HG02678 (cell line): ENCODE measurements at regions not wholly inside any gene's neighbourhood (a gene's known extent, or its start where the extent isn't known, plus 50 kb on each side); places are given as distances from the start of the nearest gene placed in this dataset.

Source experiments
- ATAC-seq: cut with Tn5 transposase; IDR thresholded peaks from one replicate; pipeline ENCODE4 v1.9.1; 2021; ENCODE audit warnings: mild to moderate bottlenecking, moderate library complexity; ENCODE audit not compliant: unreplicated experiment

GRCh38 chr10:94276140-94276539, 86.6 kb downstream of the NOC3L start:
- no peak for ATAC-seq

- no peak for ATAC-seq
These were observed 85.3 kb downstream of the NOC3L start for GRCh38 chr10:94277450-94277849.

- ATAC-seq, result peak; percentile 87
These were observed 82.7 kb downstream of the NOC3L start for GRCh38 chr10:94279835-94280709.

- ATAC-seq, result no peak
These were observed 81.1 kb downstream of the NOC3L start for GRCh38 chr10:94281654-94282053.

DNA sequence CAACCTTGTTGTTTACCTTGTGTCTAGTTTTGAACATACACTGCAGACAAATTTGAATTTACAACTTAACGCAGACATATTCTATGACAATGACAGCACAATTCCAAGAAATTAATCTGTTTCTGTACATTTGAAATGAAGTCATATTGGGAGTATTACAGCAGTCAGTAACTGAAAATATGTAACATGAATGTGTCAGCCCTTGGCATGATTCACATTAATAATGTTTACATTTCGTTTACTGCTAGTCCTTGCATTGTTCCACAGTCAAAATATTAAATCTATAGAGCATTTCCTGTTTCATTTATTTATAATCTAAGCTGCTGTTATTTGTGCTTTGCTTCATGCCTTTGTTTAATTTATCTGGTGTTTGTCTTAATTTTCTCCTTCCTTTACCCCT, 80.4 kb downstream of the NOC3L start:
- ATAC-seq, result no peak
